Psoas muscle (tissue), 7 donors: ENCODE measurements at regions not wholly inside any gene's neighbourhood (a gene's known extent, or its start where the extent isn't known, plus 50 kb on each side); places are given as distances from the start of the nearest gene placed in this dataset.

Source experiments
- ATAC-seq, 4 donors: fragments of 200-7000 bp; cut with Tn5 transposase; one replicate each; pipeline ENCODE4 v1.9.1; 2020; ENCODE audit warnings: moderate library complexity in 3 of 4, mild to moderate bottlenecking in 2 of 4
- DNase-seq, 2 donors: peaks; one replicate each; pipeline ENCODE4 v3.0.0-alpha.2; 2020
- H3K27ac ChIP-seq: fragments of 200-600 bp; one replicate; pipeline ENCODE4 v1.8.0; 2022
- H3K27me3 ChIP-seq, 3 donors: fragments of 200-600 bp in 1 of 3; one replicate each; pipeline versions ENCODE4 v1.6.1 to v1.8.0; 2013 to 2022; ENCODE audit warnings: low read length in 2 of 3, mild to moderate bottlenecking in 2 of 3, moderate library complexity in 1 of 3; ENCODE audit not compliant: insufficient read depth in 3 of 3
- H3K36me3 ChIP-seq, 2 donors: fragments of 200-600 bp in 1 of 2; one replicate each; pipeline versions ENCODE4 v1.6.1 to v1.8.0; 2013 to 2022; ENCODE audit warnings: low read depth in 1 of 2, mild to moderate bottlenecking in 1 of 2, moderate library complexity in 1 of 2; ENCODE audit not compliant: insufficient read depth in 1 of 2
- H3K4me1 ChIP-seq: fragments of 200-600 bp; one replicate; pipeline ENCODE4 v1.8.0; 2022
- H3K4me3 ChIP-seq: fragments of 200-600 bp; one replicate; pipeline ENCODE4 v1.8.0; 2022; ENCODE audit warnings: mild to moderate bottlenecking
- H3K9me3 ChIP-seq: fragments of 200-600 bp; one replicate; pipeline ENCODE4 v1.8.0; 2022
- CTCF ChIP-seq: fragments of 200-600 bp; IDR thresholded peaks from one replicate; pipeline ENCODE4 v1.8.0; 2022; ENCODE audit warnings: antibody characterized with exemption
- WGBS, 3 donors: extraction: QIAGEN DNeasy Blood & Tissue Kit; methylation state at CpG; one replicate each; pipeline versions ENCODE4 v1.1.6 to v1.1.7; 2013; 5-methylcytosine and 5-hydroxymethylcytosine counted together
- intact Hi-C, 2 donors: fragments of 100-400 bp; cut with DNase I; formaldehyde crosslinking; loops; one replicate each; pipeline versions ENCODE4 v1.11.0 to v1.14.2; 2022
- donor health status: healthy with polysubstance abuse.
- donor health status: DM: no; HTN: no; CAD: no; lungs with moderate emphysema.
- donor health status: Bipolar disorder and iron deficiency.
- donor health status: healthy.
- donor health status: DM: yes; HTN: yes; CAD: no.
- donor health status: DM: no; HTN: no; CAD: no.
- donor health status: DM: yes; HTN: yes; CAD: no.

DNA sequence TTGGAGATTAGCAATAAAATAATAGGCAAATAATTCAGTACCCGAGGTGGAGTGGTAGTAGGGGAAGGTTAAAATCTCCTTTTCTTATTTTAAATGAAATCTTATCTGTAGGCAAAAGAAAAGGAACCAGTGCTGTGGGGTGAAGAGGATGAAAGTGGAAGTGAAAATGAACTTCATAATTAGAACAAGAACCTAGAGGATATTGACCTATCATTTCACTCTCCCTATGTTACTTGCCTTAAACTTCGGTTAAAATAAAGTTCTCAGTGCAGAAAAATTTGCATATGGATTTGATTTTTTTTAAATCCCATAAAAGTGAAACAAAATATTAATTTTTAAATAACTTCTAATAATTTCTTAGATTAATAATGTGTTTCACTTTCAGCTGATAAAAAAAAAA is 1094.9 kb upstream of the C9orf72 start:
- Histone ChIP-seq H3K27ac (no peak overlapping the region), H3K4me3 (no peak overlapping the region), H3K9me3 (no peaks in the 10 kb centered on the region), H3K27me3 (no peaks in the 10 kb centered on the region), H3K36me3 (no peaks in the 10 kb centered on the region), H3K4me1 (no peaks in the 10 kb centered on the region)
- ATAC-seq = no peak
- no peak for TF ChIP-seq CTCF
- intact Hi-C loops = no loop called here
- 63 to 75% (median 63%) methylated on average over 2 of the region's 2 CpGs for WGBS, 3 donors
- DNase-seq = no peak

DNA sequence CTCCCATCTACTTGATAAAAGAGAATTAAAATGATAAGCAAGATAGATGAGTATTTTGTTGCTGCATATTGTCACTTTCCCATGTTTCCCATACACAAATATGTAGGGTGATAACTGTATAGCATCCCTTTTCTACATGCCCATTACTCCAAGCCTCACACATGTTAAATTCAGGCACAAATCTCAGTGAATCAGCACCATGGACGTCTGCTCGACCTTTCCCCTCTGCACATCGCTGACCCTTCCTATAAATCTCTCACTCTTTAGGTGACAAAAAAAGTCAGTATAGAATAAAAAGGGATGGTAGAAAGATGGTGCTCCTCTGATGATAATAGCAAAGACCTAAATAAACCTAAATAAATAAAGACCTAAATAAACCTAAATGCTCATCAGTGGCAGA is 1097.7 kb upstream of the C9orf72 start:
- Histone ChIP-seq H3K9me3 (no peaks in the 10 kb centered on the region), H3K27me3 (no peaks in the 10 kb centered on the region), H3K4me3 (no peak overlapping the region), H3K27ac (no peak overlapping the region), H3K36me3 (no peaks in the 10 kb centered on the region), H3K4me1 (no peaks in the 10 kb centered on the region)
- ATAC-seq (no peak), DNase-seq (no peak)
- intact Hi-C loops = no loop called here
- TF ChIP-seq CTCF = no peak
- WGBS, 3 donors = 34 to 57% (median 38%) methylated on average over 3 of the region's 3 CpGs

DNA sequence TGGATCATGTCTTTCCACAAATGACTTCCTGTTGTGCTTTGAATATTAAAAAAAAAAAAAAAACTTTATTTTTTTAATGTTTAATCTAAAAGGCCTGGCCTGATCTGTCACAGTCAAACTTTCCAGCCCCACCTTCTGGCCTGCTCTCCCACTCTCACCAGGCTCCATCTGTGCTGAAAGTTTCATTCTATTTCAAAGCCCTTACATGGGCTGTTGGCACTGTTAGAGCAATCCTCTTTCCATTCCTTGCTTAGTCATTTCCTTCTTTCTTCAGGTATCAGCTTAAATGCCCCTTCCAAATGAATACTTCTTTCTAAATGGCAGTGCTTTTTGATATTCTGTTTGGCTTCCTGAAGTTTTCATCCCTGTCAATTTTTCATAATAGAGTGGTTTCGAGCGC is 1104.8 kb upstream of the C9orf72 start:
- Histone ChIP-seq H3K4me3 (no peak overlapping the region), H3K4me1 (no peaks in the 10 kb centered on the region), H3K27ac (no peak overlapping the region), H3K36me3 (no peaks in the 10 kb centered on the region), H3K9me3 (no peaks in the 10 kb centered on the region), H3K27me3 (no peaks in the 10 kb centered on the region)
- intact Hi-C loops = no loop called here
- WGBS, 3 donors = 93 to 95% (median 93%) methylated on average over 2 of the region's 2 CpGs
- ATAC-seq (no peak), DNase-seq (no peak)
- TF ChIP-seq CTCF = no peak

DNA sequence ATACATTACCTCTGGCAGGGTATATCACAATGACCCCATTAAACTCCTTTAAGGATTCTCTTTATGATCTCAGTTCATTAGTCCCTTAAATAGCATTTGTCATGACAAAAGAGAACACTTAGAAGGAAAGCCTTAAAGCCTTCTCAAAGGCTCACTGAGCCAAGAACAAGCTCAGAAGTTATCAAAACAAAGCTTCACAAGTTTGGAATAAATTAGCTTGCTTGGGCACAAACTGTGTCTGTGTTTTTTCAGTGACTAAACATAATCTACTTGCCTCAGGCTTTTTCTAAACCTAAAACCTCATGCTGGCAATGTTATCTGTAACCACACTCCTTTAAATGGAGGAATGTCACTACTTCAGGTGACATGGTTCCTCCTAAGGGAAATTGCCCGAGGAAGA is 1114.9 kb upstream of the C9orf72 start:
- intact Hi-C loops = no loop called here
- TF ChIP-seq CTCF = no peak
- DNase-seq (no peak), ATAC-seq (no peak)
- no peaks in the 10 kb centered on the region for H3K27me3 ChIP-seq
- 64 to 83% (median 77%) methylated on average over 1 of the region's 1 CpG for WGBS, 3 donors
- H3K4me1 ChIP-seq = no peaks in the 10 kb centered on the region
- H3K36me3 ChIP-seq = no peaks in the 10 kb centered on the region
- H3K9me3 ChIP-seq = no peaks in the 10 kb centered on the region
- H3K4me3 ChIP-seq = no peak overlapping the region
- H3K27ac ChIP-seq = no peak overlapping the region

DNA sequence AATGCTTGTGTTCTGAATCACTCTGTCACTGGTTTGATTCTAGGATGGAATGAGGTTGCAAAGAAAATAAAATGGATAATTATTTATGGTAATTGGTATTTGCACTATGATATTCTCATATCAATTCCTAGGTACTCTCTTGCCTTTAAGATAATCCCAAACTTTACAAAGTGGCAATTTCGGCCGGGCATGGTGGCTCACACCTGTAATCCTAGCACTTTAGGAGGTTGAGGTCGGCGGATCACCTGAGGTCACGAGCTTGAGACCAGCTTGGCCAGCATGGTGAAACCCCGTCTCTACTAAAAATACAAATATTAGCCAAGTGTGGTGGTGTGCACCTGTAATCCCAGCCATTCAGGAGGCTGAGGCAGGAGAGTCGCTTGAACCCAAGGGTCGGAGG is 1118.7 kb upstream of the C9orf72 start:
- WGBS, 3 donors = 87 to 90% (median 89%) methylated on average over 8 of the region's 8 CpGs
- no peaks in the 10 kb centered on the region for H3K9me3 ChIP-seq
- TF ChIP-seq CTCF = no peak
- intact Hi-C loops = no loop called here
- ATAC-seq (no peak), DNase-seq (no peak)
- H3K4me1 ChIP-seq = no peaks in the 10 kb centered on the region
- H3K27ac ChIP-seq = no peak overlapping the region
- H3K27me3 ChIP-seq = no peaks in the 10 kb centered on the region
- no peak overlapping the region for H3K4me3 ChIP-seq
- no peaks in the 10 kb centered on the region for H3K36me3 ChIP-seq
